ENCODE measurements at regions not wholly inside any gene's neighbourhood (a gene's known extent, or its start where the extent isn't known, plus 50 kb on each side); places are given as distances from the start of the nearest gene placed in this dataset.
"Not testable (repeated sequence)": the region's sequence is repeated elsewhere in the genome, so short reads cannot be mapped to it uniquely, and the experiment has no call there.

DNA sequence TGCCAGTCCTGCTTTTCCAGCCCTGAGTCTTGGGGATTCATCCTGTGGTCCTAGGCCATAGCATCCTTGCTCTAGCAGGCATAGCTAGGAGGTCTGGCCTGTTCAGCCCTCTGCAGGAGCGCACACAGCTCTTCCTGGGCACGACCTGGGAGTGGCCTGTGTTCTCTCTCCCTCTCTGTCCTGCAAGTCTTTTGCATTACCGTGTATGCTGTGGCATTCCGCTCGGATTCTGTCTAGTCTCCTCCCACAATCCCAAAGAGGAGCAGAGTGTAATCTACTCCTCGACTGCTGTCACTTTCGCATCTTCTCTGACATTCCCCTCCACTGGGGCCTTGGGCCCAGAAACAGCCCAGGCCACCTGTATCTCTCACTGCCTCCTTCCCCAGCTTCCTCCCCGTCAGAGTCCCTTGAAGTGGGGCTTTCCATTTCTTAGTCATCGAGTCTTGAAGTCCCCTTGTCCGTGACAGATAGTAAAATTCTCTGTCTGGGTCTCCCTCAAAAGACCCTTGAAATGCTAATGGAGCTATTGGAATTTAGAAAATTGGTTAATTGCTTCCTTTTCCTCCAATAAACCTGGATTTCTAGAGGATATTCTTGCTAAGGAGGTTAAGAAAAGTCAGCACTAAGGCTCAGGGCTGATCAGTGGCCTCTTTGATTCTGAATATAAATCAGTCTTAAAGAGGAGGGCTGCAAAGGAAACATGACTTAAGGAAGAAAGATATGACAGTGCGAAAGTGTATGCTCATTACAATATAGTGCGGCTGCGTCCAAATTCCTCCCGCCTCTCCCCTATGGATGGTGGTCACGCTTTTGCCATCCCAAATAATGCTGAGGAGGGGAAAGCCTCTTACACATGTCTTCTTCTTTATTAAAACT, 70.7 kb downstream of the ARHGAP11B start:
- TF ChIP-seq POLR2A (IDR thresholded peaks at IDR 0.05; ENCODE audit: low read depth, low read length); POLR2AphosphoS5 (IDR thresholded peaks at IDR 0.05; ENCODE audit: low read depth, low read length); TAF1 (IDR thresholded peaks at IDR 0.05; ENCODE audit: borderline replicate concordance, low read depth, low read length): not testable (repeated sequence)
